IMR-90 (cell line): ENCODE measurements at regions not wholly inside any gene's neighbourhood (a gene's known extent, or its start where the extent isn't known, plus 50 kb on each side); places are given as distances from the start of the nearest gene placed in this dataset.

Source experiments
- ATAC-seq: fragments of 200-7000 bp; cut with Tn5 transposase; 2 replicates; pipeline ENCODE4 v1.9.1; 2020; ENCODE audit warnings: low read depth, mild to moderate bottlenecking, moderate library complexity
- BruUV-seq: library from RNA; stranded (reverse); fragments of 400-500 nt; replicated peaks from 2 replicates; lab custom pipeline; 2021; lab: Mats Ljungman, UMichigan
- CTCF ChIA-PET: fragments of 300-600 bp; formaldehyde crosslinking; extraction: SDS; loops from one replicate; lab custom pipeline; 2021; ENCODE audit warnings: antibody characterized with exemption; lab: Yijun Ruan, JAX
- POLR2A ChIA-PET: fragments of 300-600 bp; sonication (Branson Sonifier 250); formaldehyde crosslinking; loops from one replicate; lab custom pipeline; 2022; ENCODE audit warnings: antibody characterized with exemption; ENCODE audit not compliant: unreplicated experiment; lab: Charles Lee
- DNase-seq: peaks from one replicate; pipeline ENCODE4 v3.0.0; 2013
- H2AFZ ChIP-seq: replicated peaks from 2 replicates; pipeline ENCODE3; 2013; ENCODE audit warnings: low read length, mild to moderate bottlenecking; ENCODE audit not compliant: poor library complexity
- H2AK5ac ChIP-seq: 2 replicates; pipeline ENCODE4 v1.6.1; 2013; ENCODE audit warnings: low read depth, low read length, inconsistent platforms
- H2AK9ac ChIP-seq: replicated peaks from 2 replicates; pipeline ENCODE3; 2013; ENCODE audit warnings: mild to moderate bottlenecking, low read depth, low read length, moderate library complexity; ENCODE audit not compliant: poor library complexity
- H2BK120ac ChIP-seq: 2 replicates; pipeline ENCODE4 v1.6.1; 2013; ENCODE audit warnings: low read depth, low read length, inconsistent platforms
- H2BK15ac ChIP-seq: 3 replicates; pipeline ENCODE4 v1.6.1; 2013; ENCODE audit warnings: low read depth, low read length, inconsistent platforms
- H2BK20ac ChIP-seq: 2 replicates; pipeline ENCODE4 v1.6.1; 2013; ENCODE audit warnings: low read depth, mild to moderate bottlenecking, inconsistent platforms, low read length, moderate library complexity
- H2BK5ac ChIP-seq: 2 replicates; pipeline ENCODE4 v1.6.1; 2013; ENCODE audit warnings: mild to moderate bottlenecking, low read depth, low read length, inconsistent platforms; ENCODE audit not compliant: poor library complexity, severe bottlenecking
- H3K14ac ChIP-seq: replicated peaks from 2 replicates; pipeline ENCODE4 v1.6.1; 2013; ENCODE audit warnings: low read depth, low read length, inconsistent platforms
- H3K18ac ChIP-seq: 2 replicates; pipeline ENCODE4 v1.6.1; 2013; ENCODE audit warnings: low read depth, low read length, control low read depth
- H3K23ac ChIP-seq: 2 replicates; pipeline ENCODE4 v1.6.1; 2013; ENCODE audit warnings: low read depth, low read length, inconsistent platforms
- H3K27ac ChIP-seq: 2 replicates; pipeline ENCODE4 v1.5.1; 2013; ENCODE audit warnings: mild to moderate bottlenecking, control low read depth, low read length; ENCODE audit not compliant: insufficient read depth
- H3K27me3 ChIP-seq: 2 replicates; pipeline ENCODE4 v1.6.1; 2013; ENCODE audit warnings: low read length; ENCODE audit not compliant: control insufficient read depth, insufficient read depth
- H3K36me3 ChIP-seq: 2 replicates; pipeline ENCODE4 v1.6.1; 2013; ENCODE audit warnings: low read length, mixed read lengths; ENCODE audit not compliant: control insufficient read depth, insufficient read depth
- H3K4ac ChIP-seq: 2 replicates; pipeline ENCODE4 v1.6.1; 2013; ENCODE audit warnings: low read depth, low read length, inconsistent platforms
- H3K4me1 ChIP-seq: 2 replicates; pipeline ENCODE4 v1.6.1; 2013; ENCODE audit warnings: low read length, mixed read lengths; ENCODE audit not compliant: control insufficient read depth, insufficient read depth
- H3K4me2 ChIP-seq: 2 replicates; pipeline ENCODE4 v1.6.1; 2013; ENCODE audit warnings: low read depth, mild to moderate bottlenecking, control low read depth, low read length, moderate library complexity
- H3K4me3 ChIP-seq: 2 replicates; pipeline ENCODE4 v1.5.1; 2013; ENCODE audit warnings: low read depth, mild to moderate bottlenecking, control low read depth, low read length, moderate library complexity; ENCODE audit not compliant: insufficient read depth
- H3K56ac ChIP-seq: 2 replicates; pipeline ENCODE4 v1.6.1; 2013; ENCODE audit warnings: low read length, inconsistent platforms; ENCODE audit not compliant: insufficient read depth; ENCODE audit errors: extremely low read depth
- H3K79me1 ChIP-seq, 2 experiments: 2 replicates each; pipeline ENCODE4 v1.6.1; 2013; ENCODE audit warnings: low read length in 2 of 2, inconsistent platforms in 1 of 2, low read depth in 1 of 2
- H3K9ac ChIP-seq: 2 replicates; pipeline ENCODE4 v1.6.1; 2013; ENCODE audit warnings: low read depth, low read length, control low read depth
- H3K9me1 ChIP-seq: 2 replicates; pipeline ENCODE4 v1.6.1; 2013; ENCODE audit warnings: low read length, inconsistent platforms; ENCODE audit not compliant: insufficient read depth
- H3K9me3 ChIP-seq: 2 replicates; pipeline ENCODE4 v1.6.1; 2013; ENCODE audit warnings: low read length; ENCODE audit not compliant: control insufficient read depth, insufficient read depth
- H4K20me1 ChIP-seq: 2 replicates; pipeline ENCODE4 v1.6.1; 2013; ENCODE audit warnings: low read length, inconsistent platforms; ENCODE audit not compliant: insufficient read depth
- H4K5ac ChIP-seq: 2 replicates; pipeline ENCODE4 v1.6.1; 2013; ENCODE audit warnings: mild to moderate bottlenecking, low read depth, low read length, control low read depth
- H4K8ac ChIP-seq, 2 experiments: 2 replicates each; pipeline ENCODE4 v1.6.1; 2013; ENCODE audit warnings: low read depth in 2 of 2, low read length in 2 of 2, control low read depth in 1 of 2, inconsistent platforms in 1 of 2
- H4K91ac ChIP-seq: 2 replicates; pipeline ENCODE4 v1.6.1; 2013; ENCODE audit warnings: low read depth, low read length, inconsistent platforms; ENCODE audit not compliant: insufficient read depth
- BHLHE40 ChIP-seq: fragments of 150-350 bp; IDR thresholded peaks from 2 replicates; pipeline ENCODE4 v1.6.1; 2016; ENCODE audit warnings: mild to moderate bottlenecking, low read depth, low read length
- CEBPB ChIP-seq: IDR thresholded peaks from 2 replicates; pipeline ENCODE4 v1.6.1; 2012; ENCODE audit warnings: low read depth, low read length, improper control_type of control experiment
- CHD1 ChIP-seq: IDR thresholded peaks from 2 replicates; pipeline ENCODE4 v1.6.1; 2012; ENCODE audit warnings: low read depth, low read length, improper control_type of control experiment
- CTCF ChIP-seq: conservative IDR thresholded peaks from 2 replicates; pipeline ENCODE4 v1.5.1; 2012; ENCODE audit warnings: mild to moderate bottlenecking, low read depth, low read length, improper control_type of control experiment
- ELK1 ChIP-seq: fragments of 150-350 bp; IDR thresholded peaks from 2 replicates; pipeline ENCODE4 v1.6.1; 2016; ENCODE audit warnings: low read depth, mild to moderate bottlenecking, low read length, moderate library complexity, borderline replicate concordance
- FOS ChIP-seq: fragments of 150-350 bp; IDR thresholded peaks from 2 replicates; pipeline ENCODE4 v1.6.1; 2016; ENCODE audit warnings: low read depth, low read length
- MAFK ChIP-seq: IDR thresholded peaks from 2 replicates; pipeline ENCODE4 v1.6.1; 2012; ENCODE audit warnings: low read depth, low read length, improper control_type of control experiment
- MAZ ChIP-seq: IDR thresholded peaks from 2 replicates; pipeline ENCODE4 v1.6.1; 2012; ENCODE audit warnings: low read depth, mild to moderate bottlenecking, low read length, improper control_type of control experiment, moderate library complexity, borderline replicate concordance
- MXI1 ChIP-seq: IDR thresholded peaks from 2 replicates; pipeline ENCODE4 v1.6.1; 2012; ENCODE audit warnings: low read depth, mild to moderate bottlenecking, low read length, moderate library complexity, borderline replicate concordance
- NFE2L2 ChIP-seq: fragments of 150-350 bp; IDR thresholded peaks from 2 replicates; pipeline ENCODE4 v1.6.1; 2016; ENCODE audit warnings: low read depth, mild to moderate bottlenecking, low read length
- POLR2A ChIP-seq: IDR thresholded peaks from 2 replicates; pipeline ENCODE4 v1.6.1; 2012; ENCODE audit warnings: mild to moderate bottlenecking, low read depth, low read length
- RAD21 ChIP-seq: IDR thresholded peaks from 2 replicates; pipeline ENCODE4 v1.6.1; 2012; ENCODE audit warnings: low read length, improper control_type of control experiment
- RCOR1 ChIP-seq: IDR thresholded peaks from 2 replicates; pipeline ENCODE4 v1.6.1; 2012; ENCODE audit warnings: mild to moderate bottlenecking, low read length, improper control_type of control experiment; ENCODE audit not compliant: insufficient replicate concordance
- RFX5 ChIP-seq: IDR thresholded peaks from 2 replicates; pipeline ENCODE4 v1.8.0; 2012; ENCODE audit warnings: low read depth, mild to moderate bottlenecking, low read length, moderate library complexity
- SMC3 ChIP-seq: fragments of 150-350 bp; IDR thresholded peaks from 2 replicates; pipeline ENCODE4 v1.6.1; 2016; ENCODE audit warnings: low read depth, mild to moderate bottlenecking, antibody characterized with exemption, low read length, moderate library complexity
- USF2 ChIP-seq: fragments of 150-350 bp; IDR thresholded peaks from 2 replicates; pipeline ENCODE4 v1.6.1; 2017; ENCODE audit warnings: mild to moderate bottlenecking, antibody characterized with exemption, low read length, low read depth
- WGBS, 2 experiments: methylation state at CpG; one replicate each; pipeline versions ENCODE4 v1.1.5 to v1.1.7; 2013; ENCODE audit warnings: missing lambda C conversion rate in 2 of 2; ENCODE audit not compliant: insufficient read length in 1 of 2; ENCODE audit errors: extremely low coverage in 2 of 2; 5-methylcytosine and 5-hydroxymethylcytosine counted together
- dilution Hi-C: fragments of 300-500 bp; cut with HindIII; formaldehyde crosslinking; loops from one replicate; pipeline ENCODE4 v1.14.3; 2018; ENCODE audit warnings: low sequenced_read_pairs; ENCODE audit not compliant: unreplicated experiment
- in situ Hi-C: fragments of 300-500 bp; cut with MboI; formaldehyde crosslinking; loops from 3 replicates; pipeline ENCODE4 v1.14.3; 2019; ENCODE audit warnings: low sequenced_read_pairs, inconsistent platforms, mixed read lengths
- intact Hi-C: fragments of 100-400 bp; cut with micrococcal nuclease; formaldehyde crosslinking; loops from 2 replicates; pipeline ENCODE4 v1.10.0; 2022

- H3K4me3 ChIP-seq: no peak overlapping the region
- H2AK9ac ChIP-seq: no peak overlapping the region
- no TSS peak for BruUV-seq
- H2BK5ac ChIP-seq: no peak overlapping the region
- CTCF ChIA-PET: no interaction called here
- H3K4me2 ChIP-seq: no peak overlapping the region
- H3K18ac ChIP-seq: no peak overlapping the region
- no peaks in the 10 kb centered on the region for H3K4me1 ChIP-seq
- no peak overlapping the region for H2BK15ac ChIP-seq
- no peak overlapping the region for H2AK5ac ChIP-seq
- no peaks in the 10 kb centered on the region for H3K36me3 ChIP-seq
- H3K9ac ChIP-seq: no peak overlapping the region
- H2AFZ ChIP-seq: no peak overlapping the region
- intact Hi-C loops (no loop called here), dilution Hi-C loops (no loop called here), in situ Hi-C loops (loop anchor here (25.0 kb wide), 1 partner anchor 907 kb away; a partner anchor contains a TSS)
- H3K79me1 ChIP-seq: no peaks in the 10 kb centered on the region
- H3K9me3 ChIP-seq: peaks cover 18% of the 10 kb centered on the region
- H3K4ac ChIP-seq: no peak overlapping the region
- no peak for ATAC-seq
- no peaks in the 10 kb centered on the region for H3K27me3 ChIP-seq
- no peak overlapping the region for H4K91ac ChIP-seq
- no peak overlapping the region for H4K5ac ChIP-seq
- H3K9me1 ChIP-seq: no peaks in the 10 kb centered on the region
- no peak overlapping the region for H3K23ac ChIP-seq
- no peak overlapping the region for H3K56ac ChIP-seq
- H4K8ac ChIP-seq: no peak overlapping the region
- no peak overlapping the region for H2BK20ac ChIP-seq
- DNase-seq: no peak
- TF ChIP-seq MAZ: no peak
- no peak for TF ChIP-seq FOS
- no peak for TF ChIP-seq MAFK
- TF ChIP-seq CHD1: no peak
- TF ChIP-seq CEBPB: no peak
- TF ChIP-seq BHLHE40: no peak
- no peak for TF ChIP-seq MXI1
- no peak for TF ChIP-seq USF2
- TF ChIP-seq RAD21: no peak
- TF ChIP-seq ELK1: no peak
- TF ChIP-seq SMC3: no peak
- no peak for TF ChIP-seq CTCF
- no peak for TF ChIP-seq RFX5
- no peak for TF ChIP-seq NFE2L2
- TF ChIP-seq POLR2A: no peak
- TF ChIP-seq RCOR1: no peak
- no peak overlapping the region for H2BK120ac ChIP-seq
- no peak overlapping the region for H3K14ac ChIP-seq
- POLR2A ChIA-PET: no interaction called here
- no CpG with 5 or more reads among the region's 7 CpGs for WGBS, 2 experiments
- no peak overlapping the region for H3K27ac ChIP-seq
- no peaks in the 10 kb centered on the region for H4K20me1 ChIP-seq
Measured at GRCh38 chr10:123569436-123570035, 96.6 kb upstream of the GPR26 start.
